GM13976 (cell line): ENCODE measurements at regions not wholly inside any gene's neighbourhood (a gene's known extent, or its start where the extent isn't known, plus 50 kb on each side); places are given as distances from the start of the nearest gene placed in this dataset.

Experiments
- DNase-seq: peaks from one replicate; pipeline ENCODE4 v3.0.0; 2012; ENCODE audit warnings: low spot score
- in situ Hi-C: fragments of 300-500 bp; cut with MboI; formaldehyde crosslinking; loops from one replicate; pipeline ENCODE4 v1.12.0; 2022; ENCODE audit warnings: low sequenced_read_pairs, mixed read lengths, inconsistent platforms; ENCODE audit not compliant: unreplicated experiment
- TF ChIP-seq, protein P1 (sequence below): IDR thresholded peaks from 2 replicates; pipeline ENCODE4 v1.5.1; 2012; ENCODE audit warnings: borderline replicate concordance, mild to moderate bottlenecking; ENCODE audit not compliant: insufficient read depth; ENCODE audit errors: extremely low read depth, missing control alignments, control extremely low read depth

DNA sequence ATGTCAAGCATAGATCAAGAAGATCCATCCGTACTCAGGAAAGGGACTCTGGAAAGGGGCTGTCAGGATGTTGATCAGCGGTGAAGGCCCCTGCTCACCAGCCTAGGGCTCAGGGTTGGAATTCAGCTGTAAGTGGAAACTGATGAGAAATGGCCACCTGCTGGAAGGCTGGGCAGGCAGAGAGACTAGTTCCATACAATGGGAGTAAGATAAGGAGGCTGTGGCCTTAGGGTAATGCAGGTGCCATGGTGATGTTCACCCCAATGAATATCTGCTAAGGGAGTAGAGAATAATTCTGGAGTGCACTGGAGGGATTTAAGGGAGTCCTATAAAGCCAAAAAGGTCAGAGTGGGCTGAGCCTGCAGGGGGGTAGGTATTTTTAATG is 256.6 kb downstream of the CYRIA start:
- in situ Hi-C loops = no loop called here
- no peak for DNase-seq
- TF ChIP-seq, protein P1, sequence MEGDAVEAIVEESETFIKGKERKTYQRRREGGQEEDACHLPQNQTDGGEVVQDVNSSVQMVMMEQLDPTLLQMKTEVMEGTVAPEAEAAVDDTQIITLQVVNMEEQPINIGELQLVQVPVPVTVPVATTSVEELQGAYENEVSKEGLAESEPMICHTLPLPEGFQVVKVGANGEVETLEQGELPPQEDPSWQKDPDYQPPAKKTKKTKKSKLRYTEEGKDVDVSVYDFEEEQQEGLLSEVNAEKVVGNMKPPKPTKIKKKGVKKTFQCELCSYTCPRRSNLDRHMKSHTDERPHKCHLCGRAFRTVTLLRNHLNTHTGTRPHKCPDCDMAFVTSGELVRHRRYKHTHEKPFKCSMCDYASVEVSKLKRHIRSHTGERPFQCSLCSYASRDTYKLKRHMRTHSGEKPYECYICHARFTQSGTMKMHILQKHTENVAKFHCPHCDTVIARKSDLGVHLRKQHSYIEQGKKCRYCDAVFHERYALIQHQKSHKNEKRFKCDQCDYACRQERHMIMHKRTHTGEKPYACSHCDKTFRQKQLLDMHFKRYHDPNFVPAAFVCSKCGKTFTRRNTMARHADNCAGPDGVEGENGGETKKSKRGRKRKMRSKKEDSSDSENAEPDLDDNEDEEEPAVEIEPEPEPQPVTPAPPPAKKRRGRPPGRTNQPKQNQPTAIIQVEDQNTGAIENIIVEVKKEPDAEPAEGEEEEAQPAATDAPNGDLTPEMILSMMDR = no peak

DNA sequence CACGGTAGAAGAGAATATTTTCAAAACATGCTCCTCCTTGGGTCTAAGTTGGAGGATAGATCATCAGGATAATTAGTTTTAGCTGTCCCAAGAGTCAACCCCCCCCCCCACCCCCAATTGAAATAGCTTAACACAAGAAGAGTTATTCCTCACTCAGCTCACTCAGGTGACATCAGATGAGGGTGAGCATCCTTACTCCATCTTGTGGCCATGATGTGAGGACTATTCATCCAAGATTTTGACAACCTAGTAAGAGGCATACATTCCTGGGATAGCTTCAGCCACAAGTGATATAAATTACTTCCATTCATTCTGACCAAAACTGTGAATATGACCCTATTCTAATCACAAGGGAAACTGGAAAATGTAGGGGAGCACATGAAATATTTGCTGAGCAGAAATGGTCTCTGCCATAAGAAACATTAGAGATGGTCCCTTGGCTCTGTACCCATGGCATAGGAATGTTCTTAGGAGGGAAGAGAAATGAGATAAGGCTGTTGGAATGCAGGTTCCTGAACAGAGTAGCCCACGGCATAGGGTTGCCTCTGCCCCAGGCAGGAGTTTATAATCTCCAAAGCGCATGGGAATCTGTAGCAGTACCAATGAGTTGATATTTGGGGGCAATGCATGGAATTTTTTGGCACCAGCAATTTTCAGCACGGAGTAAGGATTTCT is 257.2 kb downstream of the CYRIA start:
- in situ Hi-C loops = no loop called here
- DNase-seq = no peak
- TF ChIP-seq, protein P1 = no peak

DNA sequence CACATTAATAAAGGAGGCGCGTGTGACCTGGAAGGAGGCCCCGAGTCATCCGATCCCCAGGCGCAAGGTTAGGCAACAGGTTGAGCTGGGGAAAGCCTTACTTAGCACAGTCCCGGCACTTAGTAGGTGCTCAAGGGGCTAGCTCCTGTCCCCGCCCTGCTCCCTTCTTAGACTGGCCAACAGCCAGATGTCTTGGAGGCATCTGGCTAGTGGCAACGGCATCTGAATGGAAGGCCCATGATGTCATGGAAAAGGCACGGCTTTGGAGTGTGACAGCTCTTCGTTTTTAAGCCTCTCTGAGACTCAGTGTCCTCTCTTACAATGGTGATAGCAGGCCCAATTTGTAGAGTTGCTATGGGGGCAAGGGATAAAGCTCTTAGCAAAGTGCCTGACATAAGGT is 258.3 kb downstream of the CYRIA start:
- TF ChIP-seq, protein P1 = no peak
- in situ Hi-C loops = no loop called here
- DNase-seq = no peak

DNA sequence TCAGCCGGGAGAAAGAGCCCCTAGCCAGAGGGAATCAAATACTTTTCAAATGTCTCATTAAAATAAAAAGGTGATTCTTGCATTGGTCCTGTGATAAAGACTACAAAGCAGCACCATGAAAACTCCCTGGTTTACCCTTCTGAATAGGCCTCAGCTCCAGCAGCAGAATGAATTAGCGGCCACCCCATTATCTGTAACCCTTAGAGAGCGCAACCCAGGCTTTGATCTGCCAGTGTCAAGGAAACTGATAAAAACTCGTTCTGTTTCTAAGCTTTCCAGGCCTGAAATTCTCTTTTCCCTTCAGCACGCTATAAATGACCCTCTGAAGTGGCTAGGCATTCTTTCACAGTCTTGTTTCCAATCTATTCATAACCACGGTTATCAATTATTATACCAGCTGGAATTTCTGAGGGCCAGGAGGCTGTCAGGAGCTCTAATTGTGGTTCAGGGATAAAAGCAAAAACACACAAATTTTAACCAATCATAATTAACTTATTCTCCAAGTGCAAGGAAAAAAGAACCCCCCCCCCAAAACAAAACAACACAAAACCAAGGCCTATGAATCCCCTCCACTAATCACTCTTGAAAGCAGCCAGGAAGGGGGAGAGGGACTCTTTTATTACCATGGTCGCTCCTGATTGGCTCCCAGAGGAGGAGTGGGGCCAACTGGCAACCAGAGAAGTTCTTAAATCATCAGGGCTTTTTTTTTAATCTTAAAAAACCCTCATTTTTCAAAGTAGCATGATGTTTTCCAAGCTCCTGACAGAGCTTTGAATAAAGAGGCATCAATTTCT is 258.9 kb downstream of the CYRIA start:
- in situ Hi-C loops = no loop called here
- no peak for DNase-seq
- TF ChIP-seq, protein P1 = no peak

DNA sequence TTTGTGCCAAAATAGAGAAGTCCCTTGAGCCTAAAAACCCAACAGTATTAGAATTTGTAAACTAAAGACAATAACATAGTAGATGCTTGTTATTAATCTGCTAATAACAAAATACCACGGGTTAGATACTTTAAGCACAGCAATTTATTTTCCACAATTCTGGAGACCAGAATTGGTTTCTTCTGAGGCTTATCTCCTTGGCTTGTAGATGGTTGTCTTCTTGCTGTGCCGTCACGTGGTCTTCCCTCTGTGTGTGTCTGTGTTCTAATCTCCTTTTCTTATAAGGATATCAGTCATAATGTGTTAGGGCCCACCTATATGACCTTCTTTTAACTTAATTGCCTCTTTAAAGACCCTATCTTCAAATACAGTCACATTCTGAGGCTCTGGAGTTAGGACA is 260.1 kb downstream of the CYRIA start:
- TF ChIP-seq, protein P1 = no peak
- no peak for DNase-seq
- in situ Hi-C loops = no loop called here

DNA sequence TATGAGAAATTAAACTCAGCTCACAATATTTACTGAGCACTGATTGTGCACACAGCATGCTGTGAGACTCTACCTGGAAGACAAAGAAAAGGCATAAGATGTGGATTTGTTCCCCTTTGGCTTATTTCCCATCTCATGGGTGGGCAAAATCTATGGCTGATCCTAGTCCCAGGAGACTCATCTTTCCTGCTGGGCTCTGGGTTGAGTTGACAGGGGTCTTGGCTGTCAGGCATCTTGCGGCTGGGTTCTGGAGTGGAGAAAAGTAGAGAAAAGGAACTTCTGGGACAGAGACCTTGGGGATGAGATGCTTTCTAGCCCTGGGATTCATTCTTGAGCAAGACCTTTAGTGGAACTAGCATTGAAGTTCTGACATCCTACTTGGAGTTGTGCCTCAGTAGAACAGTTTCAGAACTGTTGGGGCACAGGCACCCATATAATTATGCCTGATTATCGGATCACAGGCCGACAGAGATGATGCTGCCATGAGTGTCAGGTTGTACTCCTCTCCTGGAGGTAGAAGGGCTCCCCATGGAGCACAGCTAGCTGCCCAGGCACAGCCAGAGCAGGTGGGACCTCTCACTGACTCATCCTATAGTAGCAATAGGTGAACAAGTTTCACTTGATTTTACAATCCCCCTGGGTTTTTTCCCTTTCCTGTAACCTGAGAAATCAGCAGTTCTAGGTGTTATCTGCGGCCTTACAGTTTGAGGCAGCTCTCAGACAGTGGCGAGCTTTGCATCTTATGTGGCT is 260.9 kb downstream of the CYRIA start:
- in situ Hi-C loops = no loop called here
- no peak for DNase-seq
- TF ChIP-seq, protein P1 = no peak
